NOMO-1 treated with dmso at 0.1 percent for 144 hours (cell line): ENCODE measurements at regions not wholly inside any gene's neighbourhood (a gene's known extent, or its start where the extent isn't known, plus 50 kb on each side); places are given as distances from the start of the nearest gene placed in this dataset.

Experiments
- DNase-seq: peaks from one replicate; lab custom pipeline; 2025; ENCODE audit not compliant: unreplicated experiment; lab: John Stamatoyannopoulos, UW

DNA sequence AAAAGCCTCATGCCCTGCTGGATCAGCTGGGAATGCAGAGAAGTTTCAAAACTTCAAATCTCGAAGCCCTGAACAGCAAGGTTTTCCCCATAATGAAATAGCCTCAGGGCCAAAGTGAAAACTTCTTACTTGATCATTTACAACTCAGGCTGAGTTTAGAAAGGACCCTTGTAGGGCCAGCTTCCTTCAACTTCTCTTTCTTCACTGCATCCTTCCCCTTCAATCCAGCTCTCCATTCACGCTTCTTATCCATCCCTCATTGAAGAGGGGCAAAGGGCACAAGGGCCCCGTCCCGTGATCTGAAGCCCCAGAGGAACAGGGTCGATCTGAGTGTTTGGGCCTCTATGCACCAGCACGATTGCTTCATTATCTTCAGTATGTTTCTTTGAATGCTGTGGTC is 392.2 kb upstream of the CELF2 start:
- DNase-seq = no peak

DNA sequence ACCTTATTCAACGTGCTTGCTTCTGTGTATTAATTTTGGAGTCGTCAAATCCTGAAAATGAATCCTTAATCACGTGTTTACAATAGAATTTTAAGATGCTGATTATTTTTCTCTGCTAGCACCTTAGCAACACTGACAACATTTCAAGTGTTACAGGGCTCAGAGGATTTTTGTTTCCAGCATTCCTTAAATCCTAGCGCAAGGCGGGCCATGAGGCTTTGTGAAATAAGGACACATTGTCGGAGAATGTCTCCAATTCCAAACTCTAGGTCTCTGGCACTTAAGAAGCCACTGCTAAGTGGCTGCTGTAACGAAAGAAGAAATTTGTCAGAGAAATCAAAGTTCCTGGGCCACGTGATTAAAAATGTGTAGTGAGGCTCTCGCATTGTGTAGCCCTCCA is 390.9 kb upstream of the CELF2 start:
- no peak for DNase-seq

GRCh38 chr10:10627414-10627813 is 390.3 kb upstream of the CELF2 start:
- DNase-seq = no peak

DNA sequence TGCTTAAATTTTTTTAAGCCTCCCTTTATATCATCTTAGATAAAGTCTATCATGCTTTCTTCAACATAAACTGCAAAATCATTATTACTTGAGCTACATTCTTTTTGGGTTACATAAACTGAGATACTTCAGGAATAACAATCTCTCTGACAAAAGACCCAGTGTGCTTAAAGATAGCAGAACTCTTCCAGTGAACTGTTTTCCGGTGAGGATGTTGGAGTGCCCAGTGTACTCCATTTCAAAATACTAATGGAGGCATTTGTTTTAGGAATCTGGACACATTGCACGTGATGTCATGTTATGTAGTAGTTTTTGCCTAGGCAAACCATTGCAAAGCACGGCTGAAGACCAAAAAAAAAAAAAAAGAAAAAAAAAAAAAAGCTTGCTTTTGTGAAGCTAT is 388.2 kb upstream of the CELF2 start:
- no peak for DNase-seq

GRCh38 chr10:10630281-10630680 is 387.4 kb upstream of the CELF2 start:
- no peak for DNase-seq

DNA sequence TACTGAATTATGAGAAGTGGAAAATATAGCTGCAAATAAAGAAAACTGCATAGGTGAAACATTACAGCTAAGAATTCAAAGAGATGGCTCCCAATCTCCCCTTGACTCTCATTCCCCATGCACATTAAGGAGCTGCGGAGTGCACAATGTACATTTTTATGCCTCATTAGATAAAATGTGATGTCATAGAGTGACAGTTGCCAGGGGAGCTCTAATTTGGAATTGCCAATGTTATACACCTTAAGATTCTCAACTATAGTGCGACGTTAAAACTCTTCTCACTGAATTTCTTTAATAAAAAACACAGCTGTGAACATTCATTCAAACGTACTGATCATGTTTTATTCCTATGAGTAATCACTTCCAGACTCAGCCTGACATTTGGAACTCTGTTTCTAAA is 386.9 kb upstream of the CELF2 start:
- DNase-seq = no peak

GRCh38 chr10:10642189-10642588 is 375.5 kb upstream of the CELF2 start:
- no peak for DNase-seq

- no peak for DNase-seq
Observed at GRCh38 chr10:10642751-10643150, 374.9 kb upstream of the CELF2 start.

- no peak for DNase-seq
Observed at GRCh38 chr10:10644008-10644646, 373.5 kb upstream of the CELF2 start.

DNA sequence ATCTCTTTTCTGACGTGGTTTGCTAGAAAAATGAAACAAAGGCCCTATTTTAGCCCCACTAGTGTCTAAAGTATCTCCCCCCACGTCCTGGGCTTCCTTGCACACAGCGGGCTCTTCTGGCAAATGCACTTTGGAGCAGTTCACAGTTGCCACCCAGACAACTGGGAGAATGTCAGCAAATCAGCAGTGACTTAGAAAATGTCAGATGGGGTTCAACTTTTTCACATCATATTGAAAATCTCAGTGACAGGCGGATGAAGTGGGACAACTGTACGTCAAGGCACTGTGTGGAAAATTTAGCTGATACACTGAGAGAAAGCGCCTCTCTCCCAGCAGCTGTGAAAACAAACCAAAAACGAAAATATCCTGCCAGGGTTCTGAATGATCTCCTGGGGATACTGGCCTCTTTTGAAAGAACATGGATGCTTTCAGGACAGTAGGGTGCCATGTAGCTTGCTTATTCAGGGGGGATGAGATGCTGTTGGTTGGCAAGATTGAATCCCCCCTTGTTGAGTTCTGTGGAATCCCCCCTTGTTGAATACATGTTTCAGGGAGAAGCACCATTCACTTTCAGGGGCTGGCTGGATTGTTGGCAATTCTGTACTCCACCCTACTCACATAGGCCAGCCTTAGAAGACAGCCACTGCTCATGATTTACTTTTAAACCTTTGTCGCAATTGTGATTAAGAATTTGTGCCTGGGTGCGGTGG is 372.8 kb upstream of the CELF2 start:
- no peak for DNase-seq

- DNase-seq = no peak
Observed at GRCh38 chr10:10647331-10647730, 370.3 kb upstream of the CELF2 start.

- no peak for DNase-seq
Observed at GRCh38 chr10:10657139-10657760, 360.4 kb upstream of the CELF2 start.

GRCh38 chr10:10658172-10658785 is 359.4 kb upstream of the CELF2 start:
- DNase-seq = peak; percentile 10

GRCh38 chr10:10660054-10660453 is 357.6 kb upstream of the CELF2 start:
- no peak for DNase-seq

GRCh38 chr10:10661176-10661575 is 356.5 kb upstream of the CELF2 start:
- DNase-seq = no peak

DNA sequence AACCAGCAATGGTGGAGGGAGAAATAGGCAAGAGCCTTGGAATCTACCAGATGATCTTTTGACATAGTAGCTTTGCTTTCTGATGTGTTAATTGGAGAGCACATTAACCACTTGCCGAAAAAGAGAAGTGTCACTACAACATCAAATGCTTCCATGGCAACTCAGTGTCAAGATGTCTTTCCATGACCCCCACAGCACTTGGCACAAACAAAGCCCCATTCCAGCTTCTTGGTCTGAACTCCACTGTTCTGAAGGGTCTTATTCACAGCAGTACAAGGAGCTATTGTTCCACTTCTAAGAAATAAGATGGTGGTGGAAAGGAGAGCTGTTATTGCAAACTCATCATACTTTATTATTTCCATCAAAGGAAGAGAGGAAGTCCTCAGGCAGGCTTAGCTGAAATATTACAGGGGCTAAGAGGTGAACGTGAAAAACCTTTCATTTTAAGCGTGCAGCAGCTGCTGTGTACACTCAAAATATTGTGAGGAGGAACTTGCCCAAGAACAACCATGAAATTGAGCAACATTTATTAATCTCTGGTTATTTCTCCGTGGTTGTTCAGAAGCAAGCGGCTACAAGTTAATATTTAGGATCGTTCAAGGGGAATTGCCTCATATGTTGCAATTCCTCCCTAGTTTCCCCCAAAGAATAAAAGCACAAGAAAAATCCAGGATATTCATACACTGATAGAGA is 354.8 kb upstream of the CELF2 start:
- DNase-seq = peak; percentile 69

- DNase-seq = no peak
Observed at GRCh38 chr10:10663622-10664021, 354.1 kb upstream of the CELF2 start.

DNA sequence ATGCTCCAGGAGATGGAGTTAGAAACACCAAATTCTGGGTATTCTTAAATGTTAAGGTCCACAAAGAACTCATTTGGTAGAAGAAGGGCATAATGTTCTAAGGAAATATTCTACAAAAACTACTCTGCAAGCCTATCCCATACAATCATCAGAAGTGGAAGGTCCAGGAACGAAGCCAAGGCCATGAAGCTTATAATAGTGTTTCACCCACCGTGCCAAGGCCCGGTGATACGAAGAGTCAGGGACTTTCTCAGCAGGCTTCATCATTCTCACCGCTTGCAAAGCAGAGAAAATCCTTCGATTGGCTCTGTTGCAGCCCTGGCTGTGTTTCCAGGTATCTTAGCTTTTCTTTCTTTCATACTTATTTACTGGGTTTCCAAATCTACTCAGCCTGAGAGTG is 351.9 kb upstream of the CELF2 start:
- no peak for DNase-seq

DNA sequence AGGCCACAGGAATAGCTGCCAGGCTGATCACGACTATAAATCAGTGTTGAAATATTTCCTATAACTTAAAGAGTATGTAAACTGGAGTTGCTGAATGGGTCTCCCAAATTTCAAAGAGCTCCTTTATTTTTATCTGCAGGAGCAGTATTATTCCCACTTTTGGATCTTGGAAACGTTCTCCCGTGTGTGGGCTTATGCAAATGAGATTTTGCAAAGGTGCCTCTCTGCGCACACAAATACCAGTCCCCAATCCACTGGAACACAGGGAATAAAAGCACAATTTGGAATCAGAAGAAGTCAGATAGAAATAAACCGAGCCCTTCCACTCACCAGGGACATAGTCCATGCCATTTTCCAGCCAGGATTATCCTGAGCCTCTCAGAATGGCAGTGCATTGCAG is 350.2 kb upstream of the CELF2 start:
- DNase-seq = no peak

DNA sequence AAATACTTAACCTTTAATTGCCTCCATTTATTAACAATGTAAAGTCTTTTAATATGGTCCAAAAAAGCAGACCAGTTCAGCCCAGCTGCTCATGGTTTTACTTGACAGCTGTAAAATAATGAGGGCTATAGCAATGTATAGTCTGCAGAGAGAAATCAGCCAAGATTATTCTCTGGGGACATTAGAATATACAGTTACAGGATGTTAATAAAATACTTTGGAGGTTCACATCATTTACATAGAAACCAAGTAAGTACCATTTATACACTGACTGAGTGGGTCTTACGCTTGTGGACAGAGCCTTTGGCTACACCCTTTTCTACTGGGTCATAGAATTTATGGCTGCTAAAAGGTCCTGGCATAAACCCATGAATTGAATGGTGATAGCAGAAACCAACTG is 340.7 kb upstream of the CELF2 start:
- DNase-seq = no peak

DNA sequence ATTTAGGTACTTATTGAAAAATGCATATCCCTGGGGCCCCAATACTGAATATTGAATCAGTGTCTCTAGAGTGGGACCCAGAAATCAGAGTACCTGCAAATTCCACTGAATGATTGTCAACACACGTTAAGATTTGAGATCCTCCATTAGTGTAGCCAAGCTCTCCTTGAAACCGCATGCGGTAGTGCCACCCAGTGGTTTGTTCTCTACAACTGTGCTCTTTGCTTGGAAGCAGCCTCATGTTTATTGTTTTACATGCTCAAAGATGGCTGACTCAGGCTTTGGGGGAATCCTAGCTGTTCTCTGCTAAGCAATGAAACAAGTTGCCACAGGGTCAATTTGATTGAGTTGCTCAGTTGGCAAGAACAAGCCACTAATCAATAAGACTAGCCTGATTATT is 340.2 kb upstream of the CELF2 start:
- peak; percentile 49 for DNase-seq

- DNase-seq = no peak
Observed at GRCh38 chr10:10680496-10680895, 337.2 kb upstream of the CELF2 start.
